ENCODE measurements at regions not wholly inside any gene's neighbourhood (a gene's known extent, or its start where the extent isn't known, plus 50 kb on each side); places are given as distances from the start of the nearest gene placed in this dataset.
A peak's percentile ranks its signal among the peaks of the same experiment; 100 is the strongest.

GRCh38 chr14:87044807-87045206, 948.2 kb downstream of the GALC start:
- H2AFZ ChIP-seq: peak overlapping the region; percentile 67; the same call in 1 of the 2 replicates
- H4K20me1 ChIP-seq (replicated peaks; ENCODE audit: insufficient read depth): no peaks in the 10 kb centered on the region
- no peaks in the 10 kb centered on the region for H3K36me3 ChIP-seq (ENCODE audit: insufficient read depth)
- H3F3A ChIP-seq (replicated peaks; ENCODE audit: low read depth): no peaks in the 10 kb centered on the region
- H3K79me2 ChIP-seq (replicated peaks; ENCODE audit: insufficient read depth): no peaks in the 10 kb centered on the region
- no peaks in the 10 kb centered on the region for H3K27me3 ChIP-seq (ENCODE audit: insufficient read depth)
- ATAC-seq (no peak), DNase-seq (ENCODE audit: low spot score) (no peak)
- H3K27ac ChIP-seq (ENCODE audit: low read depth): no peak overlapping the region
- no peaks in the 10 kb centered on the region for H3K4me1 ChIP-seq (ENCODE audit: insufficient read depth)
- Mint-ChIP-seq H3K4me3 (no peak overlapping the region), H3K27ac (no peak overlapping the region), H3K4me1 (peaks cover 3% of the 10 kb centered on the region; the same call in 1 of the 3 replicates), H3K36me3 (ENCODE audit: low read depth) (no peaks in the 10 kb centered on the region), H3K27me3 (ENCODE audit: insufficient read depth, low read depth, poor library complexity) (peaks cover 1% of the 10 kb centered on the region), H3K9me3 (no peaks in the 10 kb centered on the region)
- TF ChIP-seq CREB1 (CRISPR knock-in tag; IDR thresholded peaks at IDR 0.05; ENCODE audit: low read depth) (no peak), REST (IDR thresholded peaks at IDR 0.05; ENCODE audit: unreplicated experiment) (no peak), NANOG (IDR thresholded peaks at IDR 0.05; ENCODE audit: borderline replicate concordance) (no peak), ZNF114 (CRISPR knock-in tag; IDR thresholded peaks at IDR 0.05) (no peak), ETS1 (IDR thresholded peaks at IDR 0.05) (no peak), EZH2 (IDR thresholded peaks at IDR 0.05; ENCODE audit: low read depth, unreplicated experiment) (no peak), POLR2AphosphoS5 (IDR thresholded peaks at IDR 0.05; ENCODE audit: low read depth) (no peak), CTCF (conservative IDR thresholded peaks at IDR 0.05; ENCODE audit: low read depth in 2 of 2) (no peak), JUNB (IDR thresholded peaks at IDR 0.05; ENCODE audit: unreplicated experiment) (no peak), STAT1 (IDR thresholded peaks at IDR 0.05; ENCODE audit: unreplicated experiment) (no peak), EZH2phosphoT487 (IDR thresholded peaks at IDR 0.05; ENCODE audit: unreplicated experiment) (no peak), ZNF462 (CRISPR knock-in tag; IDR thresholded peaks at IDR 0.05) (no peak), ZNF331 (CRISPR knock-in tag; IDR thresholded peaks at IDR 0.05; ENCODE audit: low read depth) (no peak)
- H3K4me3 ChIP-seq: no peak overlapping the region
- H3K4me2 ChIP-seq: no peak overlapping the region
- H3K9me2 ChIP-seq (ENCODE audit: insufficient read depth): no peaks in the 10 kb centered on the region

All from GM23338 (cell line).